NB4 (cell line): ENCODE measurements at regions not wholly inside any gene's neighbourhood (a gene's known extent, or its start where the extent isn't known, plus 50 kb on each side); places are given as distances from the start of the nearest gene placed in this dataset.

ENCODE experiments used
- DNase-seq: peaks from one replicate; pipeline ENCODE4 v3.0.0; 2010; ENCODE audit warnings: low read depth
- H3K4me3 ChIP-seq: one replicate; pipeline ENCODE4 v1.5.1; 2011; ENCODE audit warnings: mild to moderate bottlenecking, low read depth, low read length, moderate library complexity
- MYC ChIP-seq: IDR thresholded peaks from 2 replicates; pipeline ENCODE4 v1.6.1; 2011; ENCODE audit warnings: low read depth, low read length
- POLR2A ChIP-seq: IDR thresholded peaks from 2 replicates; pipeline ENCODE4 v1.6.1; 2011; ENCODE audit warnings: mild to moderate bottlenecking; ENCODE audit not compliant: insufficient read length; ENCODE audit errors: extremely low read depth
- TF ChIP-seq, protein P1 (sequence below): IDR thresholded peaks from one replicate; pipeline ENCODE4 v1.5.1; 2012; ENCODE audit warnings: low read depth, low read length
- TF ChIP-seq, protein P2 (sequence below): IDR thresholded peaks from 2 replicates; pipeline ENCODE4 v1.6.1; 2011; ENCODE audit warnings: low read depth, low read length

DNA sequence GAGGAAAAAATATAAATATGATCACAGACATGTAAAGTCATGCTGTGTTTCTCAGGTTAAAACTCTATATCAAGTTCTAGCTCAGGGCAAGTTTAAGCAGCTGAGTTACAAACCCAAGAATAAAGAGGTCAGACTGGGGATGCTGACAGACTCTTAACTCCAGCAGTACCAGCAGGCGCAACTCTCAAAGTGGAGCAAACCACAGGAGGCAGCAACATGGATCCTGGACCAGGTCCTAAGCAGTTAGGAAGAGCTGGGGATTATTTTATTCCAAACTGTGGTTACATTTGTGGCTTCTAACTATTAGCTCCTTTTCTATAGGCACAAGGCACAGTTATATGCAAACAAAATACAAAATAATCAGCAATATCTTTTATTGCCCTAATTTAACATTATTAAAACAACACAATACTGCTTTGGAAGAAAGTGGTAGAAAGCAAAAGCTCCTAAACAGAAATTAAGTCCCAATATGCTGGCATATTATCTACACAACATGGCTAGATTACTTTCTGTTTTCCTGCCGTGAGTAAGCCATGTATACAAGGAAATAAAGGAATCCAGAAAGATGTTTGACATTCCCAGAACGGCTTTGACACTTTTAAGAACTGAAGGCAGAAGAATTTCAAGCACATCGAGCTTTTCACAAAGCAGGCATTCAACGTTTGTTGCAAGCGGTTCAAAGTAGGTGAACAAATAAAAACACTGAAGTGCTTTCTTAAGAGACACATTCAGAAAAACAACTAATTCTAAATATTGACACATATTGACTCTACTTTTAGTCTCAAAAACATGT, 378.8 kb upstream of the ZNF608 start:
- TF ChIP-seq, protein P1, sequence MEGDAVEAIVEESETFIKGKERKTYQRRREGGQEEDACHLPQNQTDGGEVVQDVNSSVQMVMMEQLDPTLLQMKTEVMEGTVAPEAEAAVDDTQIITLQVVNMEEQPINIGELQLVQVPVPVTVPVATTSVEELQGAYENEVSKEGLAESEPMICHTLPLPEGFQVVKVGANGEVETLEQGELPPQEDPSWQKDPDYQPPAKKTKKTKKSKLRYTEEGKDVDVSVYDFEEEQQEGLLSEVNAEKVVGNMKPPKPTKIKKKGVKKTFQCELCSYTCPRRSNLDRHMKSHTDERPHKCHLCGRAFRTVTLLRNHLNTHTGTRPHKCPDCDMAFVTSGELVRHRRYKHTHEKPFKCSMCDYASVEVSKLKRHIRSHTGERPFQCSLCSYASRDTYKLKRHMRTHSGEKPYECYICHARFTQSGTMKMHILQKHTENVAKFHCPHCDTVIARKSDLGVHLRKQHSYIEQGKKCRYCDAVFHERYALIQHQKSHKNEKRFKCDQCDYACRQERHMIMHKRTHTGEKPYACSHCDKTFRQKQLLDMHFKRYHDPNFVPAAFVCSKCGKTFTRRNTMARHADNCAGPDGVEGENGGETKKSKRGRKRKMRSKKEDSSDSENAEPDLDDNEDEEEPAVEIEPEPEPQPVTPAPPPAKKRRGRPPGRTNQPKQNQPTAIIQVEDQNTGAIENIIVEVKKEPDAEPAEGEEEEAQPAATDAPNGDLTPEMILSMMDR, result no peak
- no peak for TF ChIP-seq POLR2A
- no peak overlapping the region for H3K4me3 ChIP-seq
- no peak for DNase-seq

DNA sequence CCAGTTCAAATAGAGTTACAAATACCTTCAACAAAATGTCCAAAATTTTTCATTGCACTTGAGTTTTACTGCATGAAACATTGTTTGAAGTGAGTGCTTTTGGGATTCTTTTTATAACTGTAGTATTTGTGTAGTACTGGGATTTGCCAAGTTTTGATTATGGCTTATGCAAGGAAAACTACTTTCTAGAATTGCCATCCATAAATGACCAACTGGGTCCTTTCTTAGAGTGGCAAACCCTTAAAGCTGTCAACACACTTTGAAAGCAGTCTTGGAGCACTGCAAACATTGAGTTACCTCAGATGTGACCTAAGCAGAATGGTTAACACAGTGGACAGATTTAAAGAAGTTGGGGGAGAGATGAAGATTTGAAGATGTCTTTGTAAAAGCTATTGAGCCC, 379.6 kb upstream of the ZNF608 start:
- no peak for DNase-seq
- TF ChIP-seq POLR2A (no peak), MYC (no peak)
- TF ChIP-seq, protein P1, result no peak
- TF ChIP-seq, protein P2, sequence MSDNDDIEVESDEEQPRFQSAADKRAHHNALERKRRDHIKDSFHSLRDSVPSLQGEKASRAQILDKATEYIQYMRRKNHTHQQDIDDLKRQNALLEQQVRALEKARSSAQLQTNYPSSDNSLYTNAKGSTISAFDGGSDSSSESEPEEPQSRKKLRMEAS, result no peak
- no peak overlapping the region for H3K4me3 ChIP-seq

DNA sequence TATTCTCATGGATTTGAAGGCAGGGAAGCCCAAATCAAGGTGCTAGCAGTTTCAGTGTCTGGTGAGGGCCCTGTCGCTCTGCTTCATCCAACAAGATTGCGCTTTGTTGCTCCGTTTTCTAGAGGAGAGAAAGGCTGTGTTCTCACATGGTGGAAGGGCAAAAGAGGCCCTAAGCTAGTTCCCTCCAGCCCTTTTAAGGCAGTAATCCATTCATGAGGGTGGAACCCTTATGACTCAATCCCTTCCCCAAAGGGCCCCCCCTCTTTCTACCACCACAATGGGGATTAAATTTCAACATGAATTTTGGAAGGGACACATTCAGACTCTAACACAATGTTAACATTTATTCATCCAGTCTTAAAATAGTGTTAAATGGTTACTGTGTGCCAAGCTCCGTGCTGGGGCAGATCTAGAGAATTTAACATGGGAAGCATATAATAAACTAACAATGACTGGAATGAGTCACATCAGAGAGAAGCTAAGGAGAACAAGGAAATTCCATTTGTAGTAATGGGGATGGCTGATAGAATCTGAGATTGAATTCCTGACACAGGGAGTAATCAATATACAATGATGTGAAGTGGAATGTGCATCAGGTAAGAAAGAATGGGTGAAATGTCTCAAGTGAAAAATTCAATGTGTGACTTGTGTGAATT, 382.8 kb upstream of the ZNF608 start:
- H3K4me3 ChIP-seq, result no peak overlapping the region
- TF ChIP-seq, protein P1, result no peak
- TF ChIP-seq MYC (no peak), POLR2A (no peak)
- TF ChIP-seq, protein P2, result no peak
- no peak for DNase-seq

DNA sequence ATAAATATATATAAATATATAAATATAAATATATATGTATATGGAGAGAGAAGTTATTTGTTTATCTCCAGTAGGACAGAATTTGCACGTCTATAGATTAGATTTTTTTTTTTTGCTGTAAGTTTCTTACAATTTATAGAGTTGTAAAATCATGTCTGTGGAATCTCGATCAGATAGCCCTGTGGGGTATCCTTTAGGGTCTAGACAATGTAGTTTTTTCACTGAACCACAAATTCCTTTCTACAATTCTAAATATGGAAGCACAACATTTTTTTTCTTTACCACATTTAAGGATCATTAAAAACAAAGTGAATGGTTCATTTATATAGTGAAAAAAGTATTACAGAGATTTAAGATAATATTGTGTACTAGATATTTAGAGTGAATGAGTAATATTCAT, 384.2 kb upstream of the ZNF608 start:
- DNase-seq, result no peak
- TF ChIP-seq, protein P2, result no peak
- TF ChIP-seq MYC (no peak), POLR2A (no peak)
- TF ChIP-seq, protein P1, result no peak
- no peak overlapping the region for H3K4me3 ChIP-seq

DNA sequence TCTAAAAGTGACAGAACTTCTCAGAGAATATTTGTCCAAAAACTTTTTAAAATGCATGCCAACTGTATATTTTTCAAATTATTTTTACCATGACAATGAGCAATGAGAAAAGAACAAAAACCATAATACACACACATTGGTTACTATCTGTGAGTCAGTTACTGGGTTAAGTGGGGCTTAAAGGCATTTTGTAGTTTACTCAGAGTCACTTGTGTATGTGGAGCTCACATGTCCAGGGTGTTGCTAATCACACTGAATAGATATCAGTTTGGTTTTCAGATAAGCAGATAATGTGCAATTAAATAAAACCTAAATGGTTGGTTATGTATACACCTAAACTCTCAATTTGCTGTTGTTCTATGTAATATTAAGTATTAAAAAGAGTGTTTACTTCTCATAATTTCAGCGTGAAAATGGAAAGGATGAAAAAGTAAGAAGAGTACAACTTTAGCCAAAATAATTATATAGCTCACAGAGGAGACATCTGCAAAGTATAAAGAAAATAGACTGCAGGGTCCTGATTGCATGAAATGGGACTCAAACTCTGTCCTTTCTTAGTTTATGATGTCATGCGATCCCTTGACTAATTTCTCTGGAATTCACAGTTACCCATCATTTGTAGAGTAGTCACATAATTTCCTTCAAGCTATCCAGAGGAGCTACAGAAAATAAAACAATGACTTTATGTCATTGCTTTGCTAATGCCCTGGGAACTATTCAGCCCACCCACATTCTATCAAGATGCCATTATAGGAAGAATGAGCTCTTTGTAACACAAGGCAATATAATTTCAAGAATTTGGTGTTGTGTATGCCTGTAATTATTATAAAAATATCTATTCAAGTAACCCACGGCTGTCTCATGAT, 388.0 kb upstream of the ZNF608 start:
- TF ChIP-seq MYC (no peak), POLR2A (no peak)
- TF ChIP-seq, protein P1, result no peak
- TF ChIP-seq, protein P2, result no peak
- H3K4me3 ChIP-seq, result no peak overlapping the region
- no peak for DNase-seq
